Activated CD4-positive, alpha-beta T cell treated with anti-CD3 and anti-CD28 coated beads, Interleukin-2, amount 10 ng/mL, durations not matched to agents 7 days and 5 days (primary cell): ENCODE measurements at regions not wholly inside any gene's neighbourhood (a gene's known extent, or its start where the extent isn't known, plus 50 kb on each side); places are given as distances from the start of the nearest gene placed in this dataset.

Source experiments
- CTCF ChIA-PET: fragments of 350-600 bp; sonication (Branson Sonifier 250); formaldehyde crosslinking; loops from one replicate; lab custom pipeline; 2021; ENCODE audit warnings: antibody characterized with exemption; lab: Charles Lee
- POLR2A ChIA-PET: fragments of 350-600 bp; sonication (Branson Sonifier 250); formaldehyde crosslinking; loops from one replicate; lab custom pipeline; 2021; ENCODE audit warnings: antibody characterized with exemption; lab: Charles Lee
- DNase-seq: peaks from one replicate; pipeline ENCODE4 v3.0.0-alpha.2; 2020
- H3K27ac Mint-ChIP-seq: one replicate; pipeline ENCODE4 v1.8.0; 2021; ENCODE audit warnings: mild to moderate bottlenecking, moderate library complexity, mixed read lengths
- H3K27me3 Mint-ChIP-seq: one replicate; pipeline ENCODE4 v1.8.0; 2021; ENCODE audit warnings: mixed read lengths
- H3K36me3 Mint-ChIP-seq: one replicate; pipeline ENCODE4 v1.8.0; 2021; ENCODE audit warnings: low read depth, mixed read lengths
- H3K4me1 Mint-ChIP-seq: one replicate; pipeline ENCODE4 v1.8.0; 2021; ENCODE audit warnings: mixed read lengths
- H3K4me3 Mint-ChIP-seq: one replicate; pipeline ENCODE4 v1.8.0; 2021; ENCODE audit warnings: mild to moderate bottlenecking, moderate library complexity, mixed read lengths
- H3K9me3 Mint-ChIP-seq: one replicate; pipeline ENCODE4 v1.8.0; 2021; ENCODE audit warnings: mixed read lengths

- CTCF ChIA-PET: interaction anchor here (2.1 kb wide), 1 partner anchor 10 kb away, joined by 14 read pairs; no protein-coding TSS in a partner anchor
- H3K4me3 Mint-ChIP-seq: no peak overlapping the region
- peaks cover 39% of the 10 kb centered on the region for H3K36me3 Mint-ChIP-seq
- no peaks in the 10 kb centered on the region for H3K27me3 Mint-ChIP-seq
- POLR2A ChIA-PET: no interaction called here
- peaks cover 6% of the 10 kb centered on the region for H3K9me3 Mint-ChIP-seq
- H3K27ac Mint-ChIP-seq: no peak overlapping the region
- H3K4me1 Mint-ChIP-seq: no peaks in the 10 kb centered on the region
- no peak for DNase-seq
Observed at GRCh38 chr2:10183146-10183675, 60.7 kb downstream of the RRM2 start.

GRCh38 chr2:10184421-10184820, 61.9 kb downstream of the RRM2 start:
- H3K9me3 Mint-ChIP-seq: peaks cover 6% of the 10 kb centered on the region

GRCh38 chr2:10185046-10185445, 62.5 kb downstream of the RRM2 start:
- Mint-ChIP-seq H3K9me3 (peaks cover 6% of the 10 kb centered on the region), H3K27me3 (no peaks in the 10 kb centered on the region), H3K36me3 (peaks cover 39% of the 10 kb centered on the region), H3K4me3 (no peak overlapping the region), H3K4me1 (no peaks in the 10 kb centered on the region), H3K27ac (no peak overlapping the region)
- CTCF ChIA-PET: no interaction called here
- no peak for DNase-seq
- POLR2A ChIA-PET: no interaction called here

More at GRCh38 chr2:10184421-10184820, 61.9 kb downstream of the RRM2 start:
- ChIA-PET POLR2A (no interaction called here), CTCF (no interaction called here)
- DNase-seq: no peak
- Mint-ChIP-seq H3K27ac (no peak overlapping the region), H3K4me3 (no peak overlapping the region), H3K4me1 (no peaks in the 10 kb centered on the region), H3K27me3 (no peaks in the 10 kb centered on the region), H3K36me3 (peaks cover 40% of the 10 kb centered on the region)

GRCh38 chr2:10185755-10186154, 63.2 kb downstream of the RRM2 start:
- no peak overlapping the region for H3K4me3 Mint-ChIP-seq
- peaks cover 33% of the 10 kb centered on the region for H3K36me3 Mint-ChIP-seq
- no peaks in the 10 kb centered on the region for H3K27me3 Mint-ChIP-seq
- no peak for DNase-seq
- H3K4me1 Mint-ChIP-seq: no peaks in the 10 kb centered on the region
- peaks cover 6% of the 10 kb centered on the region for H3K9me3 Mint-ChIP-seq
- POLR2A ChIA-PET: no interaction called here
- CTCF ChIA-PET: no interaction called here
- H3K27ac Mint-ChIP-seq: peak overlapping the region; percentile 15

GRCh38 chr2:10186868-10187535, 64.5 kb downstream of the RRM2 start:
- Mint-ChIP-seq H3K36me3 (peaks cover 26% of the 10 kb centered on the region), H3K4me3 (no peak overlapping the region), H3K27ac (no peak overlapping the region), H3K4me1 (no peaks in the 10 kb centered on the region), H3K27me3 (no peaks in the 10 kb centered on the region), H3K9me3 (no peaks in the 10 kb centered on the region)
- CTCF ChIA-PET: no interaction called here
- no peak for DNase-seq
- POLR2A ChIA-PET: no interaction called here

GRCh38 chr2:10187661-10188060, 65.1 kb downstream of the RRM2 start:
- no peaks in the 10 kb centered on the region for H3K9me3 Mint-ChIP-seq
- no peaks in the 10 kb centered on the region for H3K27me3 Mint-ChIP-seq
- ChIA-PET CTCF (no interaction called here), POLR2A (no interaction called here)
- peaks cover 25% of the 10 kb centered on the region for H3K36me3 Mint-ChIP-seq
- H3K4me1 Mint-ChIP-seq: no peaks in the 10 kb centered on the region
- H3K27ac Mint-ChIP-seq: no peak overlapping the region
- H3K4me3 Mint-ChIP-seq: no peak overlapping the region
- DNase-seq: no peak

GRCh38 chr2:10188211-10188610, 65.7 kb downstream of the RRM2 start:
- Mint-ChIP-seq H3K27me3 (no peaks in the 10 kb centered on the region), H3K27ac (no peak overlapping the region), H3K4me3 (no peak overlapping the region), H3K4me1 (no peaks in the 10 kb centered on the region), H3K9me3 (no peaks in the 10 kb centered on the region), H3K36me3 (peaks cover 21% of the 10 kb centered on the region)
- ChIA-PET POLR2A (interaction anchor here (0.7 kb wide), 1 partner anchor 10 kb away, joined by 3 read pairs; no protein-coding TSS in a partner anchor), CTCF (no interaction called here)
- no peak for DNase-seq

- H3K27ac Mint-ChIP-seq: no peak overlapping the region
- ChIA-PET POLR2A (interaction anchor here (0.7 kb wide), 1 partner anchor 11 kb away, joined by 3 read pairs; no protein-coding TSS in a partner anchor), CTCF (no interaction called here)
- H3K9me3 Mint-ChIP-seq: no peaks in the 10 kb centered on the region
- H3K4me3 Mint-ChIP-seq: no peak overlapping the region
- peaks cover 21% of the 10 kb centered on the region for H3K36me3 Mint-ChIP-seq
- no peak for DNase-seq
- H3K27me3 Mint-ChIP-seq: no peaks in the 10 kb centered on the region
- H3K4me1 Mint-ChIP-seq: no peaks in the 10 kb centered on the region
Observed at GRCh38 chr2:10188729-10189305, 66.3 kb downstream of the RRM2 start.

GRCh38 chr2:10190255-10190654, 67.7 kb downstream of the RRM2 start:
- Mint-ChIP-seq H3K4me3 (no peak overlapping the region), H3K36me3 (peaks cover 21% of the 10 kb centered on the region), H3K27me3 (no peaks in the 10 kb centered on the region), H3K27ac (no peak overlapping the region), H3K4me1 (no peaks in the 10 kb centered on the region), H3K9me3 (no peaks in the 10 kb centered on the region)
- ChIA-PET CTCF (no interaction called here), POLR2A (no interaction called here)
- no peak for DNase-seq

- POLR2A ChIA-PET: no interaction called here
- H3K36me3 Mint-ChIP-seq: peaks cover 16% of the 10 kb centered on the region
- no peaks in the 10 kb centered on the region for H3K27me3 Mint-ChIP-seq
- no peak for DNase-seq
- H3K9me3 Mint-ChIP-seq: no peaks in the 10 kb centered on the region
- H3K4me1 Mint-ChIP-seq: no peaks in the 10 kb centered on the region
- CTCF ChIA-PET: no interaction called here
- no peak overlapping the region for H3K27ac Mint-ChIP-seq
- H3K4me3 Mint-ChIP-seq: no peak overlapping the region
Observed at GRCh38 chr2:10190737-10191532, 68.4 kb downstream of the RRM2 start.

- Mint-ChIP-seq H3K27ac (no peak overlapping the region), H3K36me3 (peaks cover 16% of the 10 kb centered on the region)
- CTCF ChIA-PET: interaction anchor here (0.7 kb wide), 1 partner anchor 199 kb away, joined by 3 read pairs; no protein-coding TSS in a partner anchor
Observed at GRCh38 chr2:10191554-10191953, 69.0 kb downstream of the RRM2 start.

GRCh38 chr2:10192392-10193015, 70.0 kb downstream of the RRM2 start:
- ChIA-PET POLR2A (no interaction called here), CTCF (no interaction called here)
- Mint-ChIP-seq H3K9me3 (no peaks in the 10 kb centered on the region), H3K4me3 (no peak overlapping the region), H3K27ac (peak overlapping the region; percentile 36), H3K36me3 (peaks cover 16% of the 10 kb centered on the region), H3K4me1 (no peaks in the 10 kb centered on the region), H3K27me3 (no peaks in the 10 kb centered on the region)
- no peak for DNase-seq

More at GRCh38 chr2:10191554-10191953, 69.0 kb downstream of the RRM2 start:
- no peak overlapping the region for H3K4me3 Mint-ChIP-seq
- no peaks in the 10 kb centered on the region for H3K4me1 Mint-ChIP-seq
- POLR2A ChIA-PET: no interaction called here
- H3K9me3 Mint-ChIP-seq: no peaks in the 10 kb centered on the region
- no peak for DNase-seq
- no peaks in the 10 kb centered on the region for H3K27me3 Mint-ChIP-seq
